ENCODE measurements at regions not wholly inside any gene's neighbourhood (a gene's known extent, or its start where the extent isn't known, plus 50 kb on each side); places are given as distances from the start of the nearest gene placed in this dataset.

DNA sequence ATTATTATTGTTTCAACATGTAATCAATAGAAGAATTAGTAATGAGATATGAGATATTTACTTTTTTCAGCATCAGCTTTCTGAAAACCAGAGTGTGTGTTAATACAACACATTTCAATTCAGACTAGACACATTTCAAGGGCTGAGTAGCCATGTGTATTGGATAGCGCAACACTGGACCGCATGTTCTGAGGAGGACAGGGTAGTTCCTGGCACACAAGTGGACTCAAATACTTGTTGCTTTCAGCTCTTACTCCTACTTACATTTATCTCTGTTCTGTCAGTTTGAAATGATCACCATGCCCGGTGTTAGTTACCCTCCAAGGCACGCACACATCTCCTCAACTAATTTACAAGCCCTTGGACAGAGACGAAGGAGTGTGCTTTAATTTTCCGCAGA is 126.6 kb downstream of the SLC24A2 start:
- ATAC-seq (ENCODE audit: low FRiP score) (peak; percentile 76), DNase-seq (ENCODE audit: low spot score) (no peak)
- TF ChIP-seq, protein P1, sequence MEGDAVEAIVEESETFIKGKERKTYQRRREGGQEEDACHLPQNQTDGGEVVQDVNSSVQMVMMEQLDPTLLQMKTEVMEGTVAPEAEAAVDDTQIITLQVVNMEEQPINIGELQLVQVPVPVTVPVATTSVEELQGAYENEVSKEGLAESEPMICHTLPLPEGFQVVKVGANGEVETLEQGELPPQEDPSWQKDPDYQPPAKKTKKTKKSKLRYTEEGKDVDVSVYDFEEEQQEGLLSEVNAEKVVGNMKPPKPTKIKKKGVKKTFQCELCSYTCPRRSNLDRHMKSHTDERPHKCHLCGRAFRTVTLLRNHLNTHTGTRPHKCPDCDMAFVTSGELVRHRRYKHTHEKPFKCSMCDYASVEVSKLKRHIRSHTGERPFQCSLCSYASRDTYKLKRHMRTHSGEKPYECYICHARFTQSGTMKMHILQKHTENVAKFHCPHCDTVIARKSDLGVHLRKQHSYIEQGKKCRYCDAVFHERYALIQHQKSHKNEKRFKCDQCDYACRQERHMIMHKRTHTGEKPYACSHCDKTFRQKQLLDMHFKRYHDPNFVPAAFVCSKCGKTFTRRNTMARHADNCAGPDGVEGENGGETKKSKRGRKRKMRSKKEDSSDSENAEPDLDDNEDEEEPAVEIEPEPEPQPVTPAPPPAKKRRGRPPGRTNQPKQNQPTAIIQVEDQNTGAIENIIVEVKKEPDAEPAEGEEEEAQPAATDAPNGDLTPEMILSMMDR (IDR thresholded peaks at IDR 0.05): no peak

DNA sequence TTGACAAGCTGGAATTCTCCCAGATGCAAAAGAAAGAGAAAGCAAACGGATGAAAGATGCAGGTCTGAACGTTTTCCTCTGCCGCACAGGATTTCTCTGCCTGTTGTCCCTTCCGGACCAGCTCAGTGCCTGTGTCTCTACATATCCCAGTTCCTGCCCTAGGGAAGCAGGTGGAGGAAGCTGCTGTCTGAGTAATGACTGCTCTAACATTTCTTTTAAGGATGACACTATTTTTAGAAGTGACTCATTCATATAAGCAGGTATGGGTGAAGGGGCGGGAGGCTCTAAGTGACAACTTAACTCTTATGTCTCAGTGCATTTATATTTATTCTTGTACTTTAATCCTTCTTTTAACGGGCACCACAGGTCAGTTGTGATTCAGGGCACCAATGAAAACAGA is 128.8 kb downstream of the SLC24A2 start:
- no peak for DNase-seq (ENCODE audit: low spot score)
- ATAC-seq (ENCODE audit: low FRiP score): no peak
- TF ChIP-seq, protein P1 (IDR thresholded peaks at IDR 0.05): no peak

DNA sequence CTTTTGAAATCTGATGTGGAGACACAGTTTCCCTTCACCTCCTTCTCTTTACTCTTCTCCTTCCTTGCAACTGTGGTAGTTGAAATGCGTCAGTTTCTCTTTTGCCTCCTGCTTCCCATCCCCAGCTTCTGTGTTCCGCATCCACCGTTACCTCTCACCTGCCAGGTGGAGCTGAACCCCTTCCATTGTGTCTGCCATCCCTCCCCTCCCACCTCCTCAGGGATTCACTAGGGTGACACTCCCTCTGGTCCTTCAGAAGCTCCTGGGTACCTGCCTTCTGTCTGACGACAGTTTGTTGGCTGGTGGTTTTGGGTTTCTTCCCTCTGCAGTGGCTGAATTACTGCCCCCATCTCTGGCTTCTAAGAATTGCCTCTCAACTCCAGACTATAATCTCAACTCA is 132.1 kb downstream of the SLC24A2 start:
- TF ChIP-seq, protein P1 (IDR thresholded peaks at IDR 0.05): no peak

DNA sequence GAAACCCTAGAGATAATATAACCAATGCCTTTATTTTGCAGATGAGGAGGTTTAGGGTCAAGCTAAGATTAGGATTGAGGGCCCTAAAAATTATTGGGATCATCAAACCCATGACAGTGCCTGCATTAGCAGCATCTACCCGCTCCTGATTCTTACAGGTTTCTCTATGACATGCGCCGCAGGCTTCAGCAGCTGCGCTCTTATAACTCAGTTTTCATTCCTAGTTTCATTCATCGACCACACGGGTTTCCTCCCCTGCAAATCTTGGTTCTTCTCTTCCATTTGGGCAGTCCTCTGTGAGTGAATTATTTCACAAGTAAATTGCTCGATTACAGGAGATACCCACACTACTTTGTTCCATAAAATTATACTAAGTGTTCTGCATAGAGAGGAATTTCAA is 137.2 kb downstream of the SLC24A2 start:
- ATAC-seq (ENCODE audit: low FRiP score) (no peak), DNase-seq (ENCODE audit: low spot score) (no peak)
- TF ChIP-seq, protein P1 (IDR thresholded peaks at IDR 0.05): no peak

More for the DNA sequence above, 132.1 kb downstream of the SLC24A2 start:
- ATAC-seq (ENCODE audit: low FRiP score) (no peak), DNase-seq (ENCODE audit: low spot score) (no peak)

DNA sequence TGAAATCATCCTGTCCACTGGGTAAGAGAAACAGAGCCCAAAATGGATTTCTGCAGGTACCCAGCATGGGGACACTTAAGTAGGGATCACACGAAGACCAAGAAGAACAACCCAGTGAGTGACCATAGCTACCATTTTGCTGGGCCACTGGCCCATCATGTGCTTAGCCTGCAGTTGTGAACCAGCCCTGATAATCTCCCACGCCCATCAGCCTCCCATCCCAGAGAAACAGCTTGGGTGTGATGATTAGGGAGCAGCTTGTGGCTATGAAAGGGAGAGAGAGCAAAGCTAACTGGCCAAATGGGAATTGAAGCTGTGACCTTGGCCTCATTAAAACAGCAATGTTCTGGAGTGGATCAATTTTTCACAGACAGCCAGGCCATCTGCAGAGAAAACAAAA is 138.5 kb downstream of the SLC24A2 start:
- TF ChIP-seq, protein P1 (IDR thresholded peaks at IDR 0.05): no peak
- ATAC-seq (ENCODE audit: low FRiP score) (no peak), DNase-seq (ENCODE audit: low spot score) (no peak)

DNA sequence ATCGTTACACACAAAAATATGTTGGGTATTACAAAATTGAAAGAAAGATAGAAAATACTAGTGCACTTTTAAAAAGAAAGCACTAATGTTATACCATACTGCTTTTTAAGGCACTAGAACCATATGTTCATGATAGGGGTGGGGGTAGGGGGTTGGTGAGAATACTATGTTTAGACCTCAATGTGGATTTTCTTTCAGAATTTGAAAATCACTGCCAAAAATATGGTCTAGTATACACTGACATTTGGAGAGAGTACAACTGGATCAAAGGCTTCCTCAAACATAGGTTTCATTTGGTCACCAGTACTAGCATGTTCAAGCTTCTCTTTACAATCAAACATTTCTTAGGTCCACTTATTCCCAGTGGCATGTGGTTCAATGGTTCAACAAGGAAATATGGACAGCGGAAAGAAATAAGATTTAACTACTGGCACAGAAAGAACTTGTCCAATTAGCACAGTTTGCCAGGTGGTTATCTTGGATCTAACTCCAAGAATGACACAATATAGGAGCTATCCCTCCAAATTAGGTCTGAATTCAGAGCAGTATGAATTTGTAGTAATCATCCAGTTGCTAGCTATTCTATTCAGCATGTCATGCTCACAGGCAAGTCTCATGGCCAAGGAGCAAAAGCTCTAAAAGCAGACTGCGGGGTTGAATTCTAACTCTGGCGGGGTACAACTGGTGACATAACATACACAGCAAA is 139.3 kb downstream of the SLC24A2 start:
- no peak for DNase-seq (ENCODE audit: low spot score)
- TF ChIP-seq, protein P1 (IDR thresholded peaks at IDR 0.05): no peak
- no peak for ATAC-seq (ENCODE audit: low FRiP score)

DNA sequence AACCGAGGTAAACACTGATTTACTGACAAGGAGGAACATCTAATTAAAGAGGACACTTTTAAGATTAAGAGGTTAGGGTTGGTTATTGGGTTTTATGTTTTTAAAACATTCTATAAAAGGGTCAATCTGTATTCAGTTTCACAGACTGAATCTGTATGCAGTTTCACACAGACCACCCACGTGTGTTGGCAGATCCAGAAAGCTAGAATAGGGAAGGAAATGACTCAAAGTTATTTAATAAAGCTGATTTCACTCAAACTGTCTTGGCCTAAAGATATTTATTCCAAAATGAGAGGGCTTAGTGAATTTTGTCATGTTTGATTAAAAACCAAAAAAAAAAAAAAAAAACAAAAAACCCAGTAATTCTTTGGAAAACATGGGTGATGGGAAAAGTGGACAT is 140.2 kb downstream of the SLC24A2 start:
- DNase-seq (ENCODE audit: low spot score) (no peak), ATAC-seq (ENCODE audit: low FRiP score) (no peak)
- TF ChIP-seq, protein P1 (IDR thresholded peaks at IDR 0.05): no peak
